ENCODE measurements at regions not wholly inside any gene's neighbourhood (a gene's known extent, or its start where the extent isn't known, plus 50 kb on each side); places are given as distances from the start of the nearest gene placed in this dataset.

DNA sequence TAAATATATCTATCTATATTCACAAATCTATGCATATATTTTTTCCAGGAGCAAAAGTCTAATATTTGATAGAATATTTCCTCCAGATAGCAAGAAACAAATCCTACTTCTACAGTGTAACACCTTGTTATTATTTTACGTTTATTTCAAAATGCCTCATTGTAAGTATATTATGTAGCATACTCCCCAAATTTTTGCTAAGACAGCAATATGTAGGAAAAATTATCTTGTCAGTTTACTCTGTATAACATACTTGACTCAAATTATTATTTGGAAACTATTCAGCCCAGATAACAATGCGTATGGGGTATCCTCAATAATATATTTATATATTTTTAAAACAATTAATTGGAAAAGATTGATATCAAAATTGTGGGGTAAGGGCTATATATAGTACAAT, 313.2 kb downstream of the NR4A2 start:
- TF ChIP-seq, protein P1, sequence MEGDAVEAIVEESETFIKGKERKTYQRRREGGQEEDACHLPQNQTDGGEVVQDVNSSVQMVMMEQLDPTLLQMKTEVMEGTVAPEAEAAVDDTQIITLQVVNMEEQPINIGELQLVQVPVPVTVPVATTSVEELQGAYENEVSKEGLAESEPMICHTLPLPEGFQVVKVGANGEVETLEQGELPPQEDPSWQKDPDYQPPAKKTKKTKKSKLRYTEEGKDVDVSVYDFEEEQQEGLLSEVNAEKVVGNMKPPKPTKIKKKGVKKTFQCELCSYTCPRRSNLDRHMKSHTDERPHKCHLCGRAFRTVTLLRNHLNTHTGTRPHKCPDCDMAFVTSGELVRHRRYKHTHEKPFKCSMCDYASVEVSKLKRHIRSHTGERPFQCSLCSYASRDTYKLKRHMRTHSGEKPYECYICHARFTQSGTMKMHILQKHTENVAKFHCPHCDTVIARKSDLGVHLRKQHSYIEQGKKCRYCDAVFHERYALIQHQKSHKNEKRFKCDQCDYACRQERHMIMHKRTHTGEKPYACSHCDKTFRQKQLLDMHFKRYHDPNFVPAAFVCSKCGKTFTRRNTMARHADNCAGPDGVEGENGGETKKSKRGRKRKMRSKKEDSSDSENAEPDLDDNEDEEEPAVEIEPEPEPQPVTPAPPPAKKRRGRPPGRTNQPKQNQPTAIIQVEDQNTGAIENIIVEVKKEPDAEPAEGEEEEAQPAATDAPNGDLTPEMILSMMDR (IDR thresholded peaks at IDR 0.05): no peak

DNA sequence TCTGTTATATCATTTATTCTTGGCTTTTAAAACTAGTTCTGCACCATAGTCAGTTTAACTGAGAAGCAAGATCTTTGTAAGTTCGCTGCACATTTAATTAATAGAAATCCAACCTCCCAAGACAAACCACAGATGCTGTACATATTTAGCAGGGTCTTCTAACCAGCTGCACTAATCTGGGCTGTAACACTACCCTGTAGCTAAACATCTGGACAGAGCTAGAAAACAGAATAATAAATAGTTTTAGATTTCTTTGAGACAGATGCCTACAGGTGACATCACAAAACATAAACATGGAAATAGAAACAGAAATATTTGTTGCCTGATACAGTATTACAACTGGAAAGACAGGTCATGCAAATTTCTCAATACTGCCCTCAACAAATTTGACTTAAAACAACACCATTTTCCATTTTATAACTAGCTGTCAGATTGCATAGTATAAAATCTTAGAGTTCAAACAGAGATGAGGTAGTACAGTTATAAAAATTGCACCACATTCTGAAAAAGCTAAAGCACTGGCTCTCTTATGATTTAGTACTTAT, 315.1 kb downstream of the NR4A2 start:
- TF ChIP-seq, protein P1 (IDR thresholded peaks at IDR 0.05): no peak

DNA sequence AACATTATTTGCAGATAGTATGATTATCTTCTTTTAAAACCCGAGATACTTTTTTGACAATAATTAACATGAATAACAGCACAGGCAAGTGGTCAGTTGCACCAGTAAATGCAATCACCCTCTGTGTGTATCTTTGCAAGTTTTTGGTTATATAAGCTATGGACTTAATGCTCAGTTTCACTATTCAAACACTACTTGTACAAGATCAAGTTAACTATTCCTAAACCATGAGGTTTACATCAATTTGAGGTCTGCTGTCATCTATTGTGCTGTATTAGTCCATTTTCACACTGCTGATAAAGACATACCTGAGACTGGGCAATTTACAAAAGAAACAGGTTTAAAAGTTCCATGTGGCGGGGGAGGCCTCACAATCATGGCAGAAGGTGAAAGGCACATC, 323.2 kb downstream of the NR4A2 start:
- TF ChIP-seq, protein P1 (IDR thresholded peaks at IDR 0.05): no peak

DNA sequence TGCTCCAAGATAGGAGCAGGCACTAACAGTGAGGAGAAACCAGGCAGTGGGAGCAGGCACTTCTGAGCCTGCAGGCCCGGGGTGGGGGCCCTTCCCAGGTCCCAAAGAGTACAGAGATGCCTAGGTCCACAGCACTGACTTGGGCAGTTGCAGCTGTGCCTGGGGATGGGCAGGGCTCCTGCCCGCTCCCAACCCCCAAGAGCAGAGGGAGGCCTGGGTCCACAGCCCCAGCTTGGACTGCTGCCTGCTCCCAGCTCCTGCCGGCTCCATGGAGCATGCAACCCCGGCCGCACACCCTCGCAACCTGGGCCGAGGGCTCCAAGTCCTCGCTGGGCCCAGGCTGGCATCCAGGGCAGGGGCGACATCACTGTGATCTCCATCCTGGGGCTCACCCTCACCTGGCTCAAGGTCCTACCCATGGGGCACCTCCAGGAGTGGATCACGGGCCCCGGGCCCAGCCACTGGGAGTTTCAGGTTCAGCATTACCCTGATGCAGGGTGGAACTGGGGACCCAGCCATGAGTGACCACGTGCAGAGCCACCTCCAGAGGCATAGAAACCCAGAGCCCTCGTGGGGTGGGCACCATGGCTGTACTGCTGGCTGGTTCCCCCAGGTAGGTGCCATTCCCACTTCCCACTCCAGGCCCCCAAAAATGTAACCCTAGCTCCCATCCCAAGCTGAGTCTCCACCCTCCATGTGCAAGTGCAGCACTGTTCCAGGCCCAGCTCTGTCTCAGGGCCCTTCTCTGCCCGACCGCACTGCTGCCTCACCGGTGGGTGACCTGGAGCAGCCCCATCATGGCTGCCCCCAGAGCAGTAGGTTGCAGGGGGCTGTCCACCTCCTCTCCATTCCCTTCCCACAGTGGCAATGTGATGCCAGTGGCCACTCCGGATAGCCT, 325.6 kb downstream of the NR4A2 start:
- TF ChIP-seq, protein P1 (IDR thresholded peaks at IDR 0.05): no peak

DNA sequence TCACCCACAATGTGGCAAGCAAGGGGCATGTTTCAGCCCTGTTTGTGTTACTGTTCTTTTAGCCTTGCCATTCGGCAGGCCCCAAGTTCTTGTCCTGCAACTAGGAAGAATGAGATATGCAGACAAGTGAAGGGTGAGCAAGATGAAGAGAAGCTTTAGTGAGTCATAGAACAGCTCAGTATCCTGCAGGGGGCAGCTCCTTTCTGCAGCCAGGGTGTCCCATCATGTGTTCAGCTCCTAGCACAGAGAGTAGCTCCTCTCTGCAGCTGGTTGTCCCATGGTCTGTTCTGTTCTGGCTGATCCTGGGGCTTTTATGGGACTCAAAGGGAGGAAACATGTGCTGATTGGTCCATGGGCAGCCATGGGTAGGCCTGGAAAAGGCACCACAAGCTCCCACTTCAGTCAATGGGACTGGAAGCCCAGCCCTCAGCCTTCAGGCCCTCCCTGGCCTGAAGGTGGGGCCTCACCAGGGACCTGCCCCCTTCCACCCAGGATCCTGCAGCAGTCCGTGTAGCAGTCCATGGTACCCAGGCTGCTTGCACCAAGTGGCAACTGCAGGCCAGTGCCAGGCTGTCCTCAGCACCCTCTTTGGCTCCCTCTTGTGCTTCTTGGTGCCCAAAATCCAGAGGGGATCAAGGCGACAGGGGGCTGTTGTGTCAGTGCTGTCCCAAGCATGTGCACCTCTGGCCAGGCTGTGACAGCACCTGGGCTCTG, 326.4 kb downstream of the NR4A2 start:
- TF ChIP-seq, protein P1 (IDR thresholded peaks at IDR 0.05): no peak

DNA sequence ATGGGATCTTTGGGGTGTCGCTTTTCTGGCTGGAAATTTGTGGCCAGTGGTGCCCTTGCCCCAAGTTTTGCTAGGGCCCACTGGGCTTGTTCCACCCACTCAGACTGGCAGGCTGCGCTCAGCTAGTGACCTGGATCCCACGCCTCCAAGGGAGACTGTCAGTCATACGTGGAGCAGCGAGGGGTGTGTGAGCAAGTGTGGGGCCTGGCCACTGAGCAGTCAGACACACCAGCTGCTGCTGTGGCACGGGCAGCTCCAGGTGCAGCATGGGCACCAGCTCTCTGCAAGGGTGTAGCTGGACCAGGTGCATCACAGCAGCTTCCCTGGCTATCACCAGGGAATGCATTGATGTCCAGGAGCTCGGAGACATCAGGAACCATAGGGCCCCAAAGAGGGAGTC, 327.0 kb downstream of the NR4A2 start:
- TF ChIP-seq, protein P1 (IDR thresholded peaks at IDR 0.05): no peak

DNA sequence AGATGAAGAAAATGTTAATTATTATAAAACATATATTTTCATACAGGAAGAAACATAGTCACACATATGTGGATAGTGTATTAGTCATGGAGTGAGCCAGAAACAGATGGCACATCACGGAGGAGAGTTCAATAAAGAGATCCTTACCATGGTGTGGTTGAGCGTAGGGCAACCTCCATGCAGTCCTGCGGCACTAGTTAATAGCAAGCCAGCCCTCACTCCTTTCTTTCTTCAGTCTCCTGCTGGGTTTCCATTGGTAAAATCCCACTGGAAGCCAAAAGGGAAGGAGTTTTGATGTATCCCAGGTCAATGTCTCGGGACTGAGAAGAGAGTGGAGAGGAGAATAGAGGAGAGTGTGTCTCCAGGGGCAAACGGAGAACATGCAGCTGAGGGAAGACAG, 328.1 kb downstream of the NR4A2 start:
- TF ChIP-seq, protein P1 (IDR thresholded peaks at IDR 0.05): no peak
